Heart left ventricle (tissue), 13 donors: ENCODE measurements at regions not wholly inside any gene's neighbourhood (a gene's known extent, or its start where the extent isn't known, plus 50 kb on each side); places are given as distances from the start of the nearest gene placed in this dataset.

ENCODE experiments used
- CTCF ChIP-seq, 12 donors: fragments of 200-600 bp; sonication (generic) in 4 of 12; IDR thresholded peaks; one replicate each; pipeline versions ENCODE4 v1.5.0 to v1.8.0; 2018 to 2022; ENCODE audit warnings: antibody characterized with exemption in 12 of 12, mild to moderate bottlenecking in 5 of 12
- POLR2A ChIP-seq, 2 donors: fragments of 450-650 bp; IDR thresholded peaks; one replicate each; pipeline ENCODE4 v1.6.1; 2017; ENCODE audit warnings: antibody characterized with exemption in 2 of 2, mild to moderate bottlenecking in 2 of 2, moderate library complexity in 2 of 2
- donor health status: ischemic (EF 13 %, LVEDD 7.1; RV severe dilation, severe dysfunction).
- donor health status: DM: no; HTN: yes; CAD: no.
- donor health status: DM: no; HTN: no; CAD: no.
- donor health status: ischemic (EF 25% LVEDD 6.9; RV normal size, moderate dysfunction).
- donor health status: ischemic (EF 25% LVEDD 5.7; RV mildly dilated, moderate dysfunction).
- donor health status: ischemic (EF 35%, LVEDD 5.7; RV mildly dilated, moderate dysfunction).
- donor health status: nonischemic (EF 11% LVEDD 7.7; RV severe dilation, severe dysfunction).
- donor health status: DM: yes; HTN: yes; CAD: no.
- donor health status: PGD.
- donor health status: ischemic (EF 29% LVEDD 5.4; RV normal size, mild dysfunction).
- donor health status: nonischemic (EF 23%, LVEDD 6.1; RV moderate dilation, normal function).

GRCh38 chr9:1267581-1267980 is 217.4 kb downstream of the DMRT2 start:
- no peak for TF ChIP-seq CTCF (IDR thresholded peaks at IDR 0.05)
- TF ChIP-seq POLR2A (IDR thresholded peaks at IDR 0.05) = no peak
